ENCODE measurements at regions not wholly inside any gene's neighbourhood (a gene's known extent, or its start where the extent isn't known, plus 50 kb on each side); places are given as distances from the start of the nearest gene placed in this dataset.

- H3F3A ChIP-seq (ENCODE audit: insufficient read depth, low read length) = no peaks in the 10 kb centered on the region
These were observed 586.8 kb downstream of the TBC1D4 start for GRCh38 chr13:74895042-74895796.

DNA sequence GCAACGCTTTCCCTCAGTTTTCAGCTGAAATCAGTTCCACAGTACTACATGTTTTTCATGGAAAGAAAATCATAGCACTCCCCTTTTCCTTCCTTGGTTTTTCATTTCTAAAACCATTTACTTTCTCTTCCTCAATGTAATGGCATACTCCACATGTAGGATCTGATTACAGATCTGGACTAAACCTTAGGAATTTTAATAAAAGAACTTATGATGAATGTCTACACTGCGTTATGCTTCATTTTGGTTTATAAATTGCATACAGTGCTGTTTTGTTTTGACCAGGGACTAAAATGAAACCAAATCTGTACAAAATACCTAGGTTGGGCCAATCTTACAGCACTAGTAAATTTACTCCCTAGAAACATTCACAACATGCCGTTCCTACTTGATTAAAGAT is 589.9 kb downstream of the TBC1D4 start:
- Histone ChIP-seq H3K27me3 (replicated peaks; ENCODE audit: insufficient read depth, low read length) (no peaks in the 10 kb centered on the region), H3K79me2 (ENCODE audit: low read length) (no peaks in the 10 kb centered on the region), H3K36me3 (replicated peaks; ENCODE audit: insufficient read depth, low read length) (no peaks in the 10 kb centered on the region), H3K27ac (ENCODE audit: low read length) (no peak overlapping the region), H4K20me1 (ENCODE audit: insufficient read depth, low read length) (no peaks in the 10 kb centered on the region), H3K9me3 (replicated peaks; ENCODE audit: insufficient read depth, low read length) (no peaks in the 10 kb centered on the region), H3F3A (ENCODE audit: insufficient read depth, low read length) (no peaks in the 10 kb centered on the region), H2AFZ (ENCODE audit: low read length) (no peak overlapping the region), H3K9me2 (replicated peaks; ENCODE audit: insufficient read depth, low read length) (no peaks in the 10 kb centered on the region), H3K4me2 (ENCODE audit: low read depth, low read length) (no peak overlapping the region), H3K4me1 (ENCODE audit: low read length) (no peaks in the 10 kb centered on the region), H3K4me3 (ENCODE audit: low read length) (no peak overlapping the region), H3K9ac (ENCODE audit: low read length) (no peak overlapping the region)
- TF ChIP-seq EZH2 (optimal IDR thresholded peaks at IDR 0.05; ENCODE audit: low read depth, low read length) = no peak
- TF ChIP-seq EZH2phosphoT487 (IDR thresholded peaks at IDR 0.05; ENCODE audit: low read length) = no peak
- TF ChIP-seq, protein P1, sequence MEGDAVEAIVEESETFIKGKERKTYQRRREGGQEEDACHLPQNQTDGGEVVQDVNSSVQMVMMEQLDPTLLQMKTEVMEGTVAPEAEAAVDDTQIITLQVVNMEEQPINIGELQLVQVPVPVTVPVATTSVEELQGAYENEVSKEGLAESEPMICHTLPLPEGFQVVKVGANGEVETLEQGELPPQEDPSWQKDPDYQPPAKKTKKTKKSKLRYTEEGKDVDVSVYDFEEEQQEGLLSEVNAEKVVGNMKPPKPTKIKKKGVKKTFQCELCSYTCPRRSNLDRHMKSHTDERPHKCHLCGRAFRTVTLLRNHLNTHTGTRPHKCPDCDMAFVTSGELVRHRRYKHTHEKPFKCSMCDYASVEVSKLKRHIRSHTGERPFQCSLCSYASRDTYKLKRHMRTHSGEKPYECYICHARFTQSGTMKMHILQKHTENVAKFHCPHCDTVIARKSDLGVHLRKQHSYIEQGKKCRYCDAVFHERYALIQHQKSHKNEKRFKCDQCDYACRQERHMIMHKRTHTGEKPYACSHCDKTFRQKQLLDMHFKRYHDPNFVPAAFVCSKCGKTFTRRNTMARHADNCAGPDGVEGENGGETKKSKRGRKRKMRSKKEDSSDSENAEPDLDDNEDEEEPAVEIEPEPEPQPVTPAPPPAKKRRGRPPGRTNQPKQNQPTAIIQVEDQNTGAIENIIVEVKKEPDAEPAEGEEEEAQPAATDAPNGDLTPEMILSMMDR (IDR thresholded peaks at IDR 0.05; ENCODE audit: low read length) = no peak
- no peak for DNase-seq

More at GRCh38 chr13:74895042-74895796, 586.8 kb downstream of the TBC1D4 start:
- Histone ChIP-seq H4K20me1 (ENCODE audit: insufficient read depth, low read length) (no peaks in the 10 kb centered on the region), H3K36me3 (replicated peaks; ENCODE audit: insufficient read depth, low read length) (no peaks in the 10 kb centered on the region), H3K79me2 (ENCODE audit: low read length) (no peaks in the 10 kb centered on the region), H3K9me3 (replicated peaks; ENCODE audit: insufficient read depth, low read length) (no peaks in the 10 kb centered on the region), H3K4me3 (ENCODE audit: low read length) (no peak overlapping the region), H2AFZ (ENCODE audit: low read length) (no peak overlapping the region), H3K9ac (ENCODE audit: low read length) (no peak overlapping the region), H3K27ac (ENCODE audit: low read length) (no peak overlapping the region), H3K4me1 (ENCODE audit: low read length) (no peaks in the 10 kb centered on the region), H3K4me2 (ENCODE audit: low read depth, low read length) (no peak overlapping the region), H3K27me3 (replicated peaks; ENCODE audit: insufficient read depth, low read length) (no peaks in the 10 kb centered on the region), H3K9me2 (replicated peaks; ENCODE audit: insufficient read depth, low read length) (no peaks in the 10 kb centered on the region)
- TF ChIP-seq EZH2 (optimal IDR thresholded peaks at IDR 0.05; ENCODE audit: low read depth, low read length) = no peak
- TF ChIP-seq, protein P1 (IDR thresholded peaks at IDR 0.05; ENCODE audit: low read length) = no peak
- no peak for DNase-seq

- Histone ChIP-seq H3K27ac (ENCODE audit: low read length) (no peak overlapping the region), H4K20me1 (ENCODE audit: insufficient read depth, low read length) (no peaks in the 10 kb centered on the region), H3K27me3 (replicated peaks; ENCODE audit: insufficient read depth, low read length) (no peaks in the 10 kb centered on the region), H3K79me2 (ENCODE audit: low read length) (no peaks in the 10 kb centered on the region), H3K4me3 (ENCODE audit: low read length) (no peak overlapping the region), H3K9me3 (replicated peaks; ENCODE audit: insufficient read depth, low read length) (no peaks in the 10 kb centered on the region), H3F3A (ENCODE audit: insufficient read depth, low read length) (no peaks in the 10 kb centered on the region), H3K36me3 (replicated peaks; ENCODE audit: insufficient read depth, low read length) (no peaks in the 10 kb centered on the region), H2AFZ (ENCODE audit: low read length) (no peak overlapping the region), H3K4me1 (ENCODE audit: low read length) (no peaks in the 10 kb centered on the region), H3K9ac (ENCODE audit: low read length) (no peak overlapping the region), H3K9me2 (replicated peaks; ENCODE audit: insufficient read depth, low read length) (no peaks in the 10 kb centered on the region), H3K4me2 (ENCODE audit: low read depth, low read length) (no peak overlapping the region)
- no peak for DNase-seq
- TF ChIP-seq, protein P1 (IDR thresholded peaks at IDR 0.05; ENCODE audit: low read length) = no peak
- no peak for TF ChIP-seq EZH2 (optimal IDR thresholded peaks at IDR 0.05; ENCODE audit: low read depth, low read length)
- no peak for TF ChIP-seq EZH2phosphoT487 (IDR thresholded peaks at IDR 0.05; ENCODE audit: low read length)
These were observed 590.4 kb downstream of the TBC1D4 start for GRCh38 chr13:74891610-74892009.
